HG03066 (cell line): ENCODE measurements at regions not wholly inside any gene's neighbourhood (a gene's known extent, or its start where the extent isn't known, plus 50 kb on each side); places are given as distances from the start of the nearest gene placed in this dataset.

Experiments
- ATAC-seq: cut with Tn5 transposase; IDR thresholded peaks from one replicate; pipeline ENCODE4 v1.9.1; 2021; ENCODE audit warnings: low read depth; ENCODE audit not compliant: unreplicated experiment

DNA sequence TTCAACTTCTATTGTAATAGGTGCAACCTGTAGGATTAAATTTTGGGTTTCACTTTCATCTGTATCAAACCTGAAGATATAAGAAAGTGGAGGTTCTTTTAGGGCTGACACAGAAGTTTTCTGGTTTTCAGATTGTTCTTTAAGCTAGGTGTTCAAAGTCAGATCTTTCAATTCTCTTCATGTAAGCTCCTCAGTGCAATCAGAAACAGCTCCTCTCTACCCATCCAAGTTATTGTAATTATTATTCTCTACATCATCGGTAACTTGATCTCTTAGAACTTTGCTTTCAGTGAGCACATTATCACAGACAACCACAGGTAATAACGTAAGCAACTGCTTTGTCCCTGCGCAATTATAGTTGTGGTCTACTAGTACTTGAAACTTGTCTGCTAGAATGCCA, 179.4 kb downstream of the MYCN start:
- no peak for ATAC-seq

DNA sequence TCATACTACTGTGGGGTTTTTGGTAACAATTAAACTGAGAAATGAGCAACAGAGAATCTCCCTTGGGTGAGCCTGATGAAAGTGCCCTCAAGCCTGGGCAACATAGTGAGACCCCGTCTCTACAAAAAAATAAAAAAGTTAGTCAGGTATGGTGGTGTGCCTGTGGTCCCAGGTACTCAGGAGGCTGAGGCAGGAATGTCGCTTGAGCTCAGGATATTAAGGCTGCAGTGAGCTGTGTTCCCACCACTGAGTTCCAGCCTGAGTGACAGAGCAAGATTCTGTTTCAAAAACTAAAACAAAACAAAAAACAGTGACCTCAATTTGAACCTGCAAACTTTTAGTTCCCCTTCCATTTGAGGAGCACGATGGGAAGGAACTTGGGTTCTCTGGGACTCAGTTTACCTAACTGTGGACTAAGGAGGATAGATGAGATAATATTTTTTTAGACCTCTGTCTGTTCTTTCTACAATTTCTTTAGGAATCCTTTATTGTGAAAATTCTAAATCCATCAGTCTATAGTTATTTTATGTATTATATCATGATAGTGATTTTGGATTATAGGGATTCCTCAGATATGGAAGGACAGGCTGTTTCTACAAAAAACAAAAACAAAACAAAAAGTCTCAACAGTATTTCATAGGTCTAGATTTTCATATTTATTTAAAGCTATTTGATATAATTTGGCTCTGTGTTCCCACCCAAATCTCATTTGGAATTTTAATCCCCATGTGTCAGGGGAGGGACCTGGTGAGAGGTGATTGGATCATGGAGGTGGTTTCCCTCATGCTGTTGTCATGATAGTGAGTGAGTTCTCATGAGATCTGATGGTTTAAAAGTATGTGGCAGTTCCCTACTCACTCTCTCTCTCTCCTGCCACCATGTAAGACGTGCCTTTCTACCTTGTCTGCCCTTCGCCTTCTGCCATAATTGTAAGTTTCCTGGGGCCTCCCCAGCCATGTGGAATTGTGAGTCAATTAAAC, 178.6 kb downstream of the MYCN start:
- no peak for ATAC-seq

- ATAC-seq = no peak
Measured at GRCh38 chr2:16117791-16118610, 177.7 kb downstream of the MYCN start.

DNA sequence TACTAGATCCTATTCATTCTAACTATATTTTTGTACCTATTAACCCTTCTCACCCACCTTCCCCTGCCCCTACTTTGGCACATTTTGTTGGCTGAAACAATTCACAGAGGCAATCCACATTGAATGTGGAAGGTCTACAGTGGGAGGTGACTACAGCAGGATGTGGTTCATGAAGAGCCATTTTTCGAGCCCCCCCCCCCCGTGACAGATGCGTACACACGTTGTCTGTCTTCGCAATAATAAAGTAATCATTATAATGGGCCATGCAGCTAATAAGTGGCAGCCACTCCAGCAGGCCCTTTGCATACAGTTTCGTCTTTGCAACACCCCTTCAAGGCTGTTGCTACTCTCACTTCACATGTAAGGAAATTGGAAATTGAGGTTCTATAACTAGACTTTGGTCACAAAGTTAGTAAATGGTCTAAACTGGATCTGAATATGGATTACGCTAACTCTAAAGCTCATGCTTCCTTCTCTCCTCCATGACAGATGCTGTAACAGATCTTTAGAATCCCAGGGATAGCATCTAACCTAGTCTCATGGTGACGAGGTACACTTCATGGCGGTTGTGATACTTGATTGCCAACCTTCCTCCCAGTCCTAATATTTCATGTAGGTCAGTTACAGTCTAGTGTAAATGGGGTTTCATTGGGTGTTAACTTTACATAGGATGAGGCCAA, 176.8 kb downstream of the MYCN start:
- no peak for ATAC-seq

DNA sequence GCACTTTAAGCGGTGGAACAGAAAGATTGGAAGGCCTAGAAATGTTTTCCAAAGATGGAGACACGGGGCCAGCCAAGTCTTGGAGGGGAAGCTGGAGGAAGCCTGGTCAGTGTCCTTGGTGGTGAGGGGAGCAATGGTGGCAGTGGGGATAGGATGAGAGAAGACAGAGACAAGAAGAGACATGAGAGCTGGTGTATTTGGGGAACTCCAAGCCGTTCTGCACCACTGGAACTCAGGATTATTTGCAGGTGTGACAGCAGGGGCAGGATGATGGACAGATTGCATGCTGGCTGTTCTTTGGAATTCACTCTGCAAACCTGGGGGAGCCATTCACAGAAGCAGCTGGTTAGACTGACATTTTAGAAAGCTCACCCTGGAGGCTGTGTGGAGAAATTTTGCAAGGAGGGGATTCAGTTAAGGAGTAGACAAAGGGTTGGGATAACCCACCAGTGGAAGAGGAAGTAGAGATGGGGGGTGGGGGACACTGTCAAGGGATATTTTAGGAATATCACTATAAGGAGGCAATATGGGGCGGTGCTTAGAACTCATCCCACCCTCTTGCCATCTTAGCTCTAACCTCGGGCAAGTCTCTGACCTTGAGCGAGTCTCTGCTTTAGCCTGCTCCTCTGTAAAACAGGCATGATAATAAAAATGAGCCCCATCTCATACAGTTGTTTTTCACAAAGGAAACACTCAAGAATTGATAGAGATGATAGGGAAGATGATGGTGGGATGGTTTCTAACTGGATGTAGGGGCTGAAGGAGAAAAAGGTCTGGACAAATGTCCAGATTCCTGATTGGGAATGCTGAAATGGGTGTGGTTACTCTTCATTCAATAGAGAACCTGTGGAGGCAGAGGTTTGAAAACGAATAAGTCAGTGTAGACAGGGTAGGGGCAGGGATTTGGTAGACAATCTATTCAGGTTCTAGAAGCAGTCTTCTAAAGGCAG, 175.8 kb downstream of the MYCN start:
- no peak for ATAC-seq

DNA sequence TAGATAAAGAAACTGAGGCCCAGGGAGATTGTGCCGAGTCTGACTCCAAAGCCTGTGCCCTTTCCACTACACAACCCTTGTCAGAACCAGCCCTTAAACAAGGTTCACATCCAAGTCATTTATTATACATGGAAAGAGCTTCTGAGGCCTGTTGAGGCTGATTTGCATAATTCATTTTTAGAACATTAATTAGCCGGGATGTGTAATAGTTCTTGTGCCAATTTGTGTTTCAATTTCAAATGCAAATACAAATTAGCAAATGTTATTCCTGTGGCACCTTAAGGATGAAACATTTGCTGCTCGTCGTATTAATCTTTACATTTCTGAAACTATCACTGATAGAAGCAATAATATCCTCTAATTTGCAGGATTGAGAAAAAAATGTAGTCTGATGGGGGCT, 174.9 kb downstream of the MYCN start:
- ATAC-seq = no peak

DNA sequence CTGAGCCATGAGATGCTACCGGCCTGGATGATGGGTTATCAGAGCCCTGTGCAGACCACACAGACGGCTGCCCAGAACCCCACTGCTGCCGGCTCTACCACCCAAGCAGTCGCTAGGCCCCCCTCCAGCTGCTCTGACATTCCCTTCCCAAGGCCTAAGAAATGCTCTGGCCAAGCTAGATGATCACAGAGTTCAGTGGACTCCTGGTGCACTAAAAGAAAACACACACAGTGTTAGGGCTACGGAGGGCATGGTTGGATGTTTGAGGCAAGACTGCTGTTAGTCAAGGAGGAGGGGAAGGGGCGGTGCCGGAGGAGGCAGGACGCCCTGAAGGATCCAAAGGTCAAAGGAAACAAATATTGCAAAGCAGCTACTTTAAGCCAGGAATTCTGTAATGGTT, 174.5 kb downstream of the MYCN start:
- no peak for ATAC-seq

GRCh38 chr2:16114070-16114469, 173.7 kb downstream of the MYCN start:
- ATAC-seq = no peak

DNA sequence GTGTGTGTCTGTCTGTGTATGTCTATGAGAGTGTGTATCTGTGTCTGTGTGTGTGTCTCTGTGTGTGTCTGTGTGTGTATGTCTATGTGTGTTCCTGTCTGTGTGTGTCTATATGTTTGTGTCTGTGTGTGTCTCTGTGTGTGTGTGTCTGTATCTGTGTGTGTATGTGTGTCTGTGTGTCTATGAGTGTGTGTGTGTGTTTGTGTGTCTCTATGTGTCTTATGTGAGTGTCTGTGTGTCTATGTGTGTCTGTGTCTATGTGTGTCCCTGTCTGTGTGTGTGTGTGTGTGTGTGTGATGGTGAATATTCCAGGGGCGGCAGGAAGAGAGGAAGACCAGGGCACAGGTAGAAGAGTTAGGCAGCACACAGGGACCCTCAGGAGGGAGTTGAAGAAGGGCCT, 173.2 kb downstream of the MYCN start:
- no peak for ATAC-seq

GRCh38 chr2:16112972-16113560, 172.7 kb downstream of the MYCN start:
- ATAC-seq = no peak

DNA sequence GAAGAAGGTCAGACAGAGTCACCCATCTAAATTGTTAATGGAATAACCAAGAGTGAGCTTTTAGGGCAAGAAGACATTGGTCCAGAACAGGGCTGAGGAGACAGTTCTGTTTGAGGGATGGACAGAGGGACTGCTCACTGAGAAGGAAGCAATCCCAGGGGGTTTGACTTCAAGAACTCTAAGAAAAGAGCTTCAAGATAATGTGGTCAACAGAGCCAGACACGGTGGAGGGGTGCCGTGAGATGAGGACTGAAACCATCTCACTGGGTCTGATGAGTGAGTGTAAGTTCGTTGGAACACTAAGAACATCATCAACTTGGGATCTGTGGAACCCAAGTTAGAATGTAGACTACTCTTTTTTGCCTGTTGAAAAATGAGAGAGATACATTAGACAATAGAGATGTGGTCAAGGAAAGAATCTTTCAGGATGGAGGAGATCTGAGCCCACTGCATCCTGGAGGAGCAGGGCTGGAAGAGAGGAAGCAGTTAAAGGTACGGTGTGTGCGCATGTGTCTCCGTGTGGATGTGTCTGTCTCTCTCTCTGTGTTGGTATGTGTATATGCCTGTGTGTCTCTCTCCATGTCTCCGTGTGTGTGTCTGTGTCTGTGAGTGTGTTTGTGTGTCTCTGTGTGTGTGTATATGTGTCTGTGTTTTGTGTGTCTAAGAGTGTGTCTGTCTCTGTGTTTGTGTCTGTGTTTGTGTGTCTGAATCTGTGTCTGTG, 172.1 kb downstream of the MYCN start:
- no peak for ATAC-seq

DNA sequence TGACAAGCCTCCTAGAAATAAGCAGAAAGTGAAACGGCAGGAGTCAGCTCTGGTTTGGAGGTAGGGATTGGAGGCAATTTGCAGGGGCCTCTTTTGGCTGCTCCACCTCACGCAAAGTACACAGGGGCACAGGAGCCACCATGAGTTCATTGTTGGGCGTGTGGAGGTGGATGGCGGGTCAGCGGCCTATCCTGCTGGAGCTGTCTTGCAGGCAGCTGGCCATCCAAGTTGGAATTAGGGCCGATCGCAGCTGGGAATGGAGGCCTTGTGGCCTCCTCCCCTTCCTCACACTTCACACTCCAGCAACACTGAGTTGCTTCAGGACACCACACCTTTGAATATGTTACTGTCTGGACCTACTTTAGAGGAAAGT, 171.5 kb downstream of the MYCN start:
- ATAC-seq = no peak

DNA sequence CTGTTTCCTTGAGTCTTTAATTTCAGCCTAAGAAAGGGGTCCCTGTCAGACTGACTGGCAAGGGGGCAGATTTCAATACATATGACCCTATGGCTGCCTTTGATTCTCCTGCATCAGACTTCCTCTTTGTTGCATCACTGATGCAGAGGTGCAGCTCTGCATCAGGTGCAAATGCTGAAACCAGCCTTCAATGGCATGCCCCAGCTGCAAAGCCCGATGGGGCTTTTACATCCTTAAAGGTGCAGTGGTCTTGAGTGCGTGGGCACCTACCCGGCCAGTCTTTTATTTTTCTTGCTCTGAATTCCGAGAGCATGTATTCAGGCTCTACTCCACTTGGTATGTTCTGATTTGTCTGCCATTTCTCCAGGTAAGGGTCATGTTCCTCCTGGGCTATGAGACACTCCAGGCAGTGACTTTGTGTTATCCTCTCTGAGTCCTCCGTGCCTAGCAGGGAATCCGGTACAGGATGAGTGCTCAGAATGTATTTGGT, 169.5 kb downstream of the MYCN start:
- no peak for ATAC-seq

GRCh38 chr2:16109368-16109820, 169.0 kb downstream of the MYCN start:
- no peak for ATAC-seq

DNA sequence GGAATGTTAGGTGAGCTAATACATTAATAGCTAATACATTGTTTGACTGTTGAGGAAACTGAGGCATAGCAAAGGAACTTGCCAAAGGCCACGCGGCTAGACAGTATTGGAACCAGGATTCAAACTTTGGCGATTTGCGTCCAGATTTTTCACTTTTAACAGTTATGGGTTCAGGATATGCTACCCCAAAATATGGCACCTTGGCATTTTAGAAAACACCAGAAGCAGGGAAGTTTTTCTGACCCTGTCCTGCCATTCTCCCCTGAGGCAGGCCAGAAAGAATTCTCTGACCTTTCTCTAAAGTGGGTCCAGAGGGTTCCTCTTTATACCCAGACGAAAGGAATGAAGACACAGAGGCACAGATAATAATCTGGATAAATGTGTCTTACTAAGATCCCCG, 166.9 kb downstream of the MYCN start:
- ATAC-seq = no peak

DNA sequence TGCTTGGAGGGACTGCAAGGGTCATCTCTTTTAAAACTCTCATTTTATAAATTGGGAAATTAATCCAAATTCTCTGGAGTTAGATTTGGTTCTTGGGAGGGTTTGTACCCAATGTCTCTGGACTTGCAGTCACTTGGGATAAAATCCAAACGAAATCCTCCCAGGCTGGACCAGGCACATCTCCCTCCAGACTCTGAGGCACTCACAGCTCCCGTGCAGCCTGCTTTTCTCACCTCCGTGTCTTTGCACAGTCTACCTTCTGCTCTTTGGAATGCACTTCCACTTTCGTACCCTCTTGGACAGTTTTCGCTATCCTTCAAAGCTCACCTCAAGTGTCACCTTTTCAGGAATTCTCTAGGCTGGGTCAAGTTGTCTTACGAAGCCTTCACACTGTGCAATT, 166.3 kb downstream of the MYCN start:
- no peak for ATAC-seq

GRCh38 chr2:16105669-16106281, 165.4 kb downstream of the MYCN start:
- ATAC-seq = no peak

- no peak for ATAC-seq
Measured at GRCh38 chr2:16104949-16105668, 164.8 kb downstream of the MYCN start.
